RWPE1 (cell line): ENCODE measurements at regions not wholly inside any gene's neighbourhood (a gene's known extent, or its start where the extent isn't known, plus 50 kb on each side); places are given as distances from the start of the nearest gene placed in this dataset.
"Not testable (repeated sequence)": the region's sequence is repeated elsewhere in the genome, so short reads cannot be mapped to it uniquely, and the experiment has no call there.

Source experiments
- CTCF ChIA-PET: fragments of 350-600 bp; sonication (Branson Sonifier 250); formaldehyde crosslinking; extraction: SDS; loops from one replicate; lab custom pipeline; 2021; lab: Yijun Ruan, JAX
- POLR2A ChIA-PET: fragments of 400-600 bp; formaldehyde crosslinking; extraction: SDS; loops from one replicate; lab custom pipeline; 2020; ENCODE audit warnings: antibody characterized with exemption; ENCODE audit not compliant: low non-redundant PET; lab: Yijun Ruan, JAX
- DNase-seq: peaks from one replicate; pipeline ENCODE4 v3.0.0; 2012; ENCODE audit warnings: low spot score
- H3K27ac ChIP-seq: fragments of 450-650 bp; 2 replicates; pipeline ENCODE4 v1.5.1; 2017
- CTCF ChIP-seq: fragments of 450-650 bp; conservative IDR thresholded peaks from 2 replicates; pipeline ENCODE4 v1.5.1; 2017; ENCODE audit warnings: low read depth, mild to moderate bottlenecking

DNA sequence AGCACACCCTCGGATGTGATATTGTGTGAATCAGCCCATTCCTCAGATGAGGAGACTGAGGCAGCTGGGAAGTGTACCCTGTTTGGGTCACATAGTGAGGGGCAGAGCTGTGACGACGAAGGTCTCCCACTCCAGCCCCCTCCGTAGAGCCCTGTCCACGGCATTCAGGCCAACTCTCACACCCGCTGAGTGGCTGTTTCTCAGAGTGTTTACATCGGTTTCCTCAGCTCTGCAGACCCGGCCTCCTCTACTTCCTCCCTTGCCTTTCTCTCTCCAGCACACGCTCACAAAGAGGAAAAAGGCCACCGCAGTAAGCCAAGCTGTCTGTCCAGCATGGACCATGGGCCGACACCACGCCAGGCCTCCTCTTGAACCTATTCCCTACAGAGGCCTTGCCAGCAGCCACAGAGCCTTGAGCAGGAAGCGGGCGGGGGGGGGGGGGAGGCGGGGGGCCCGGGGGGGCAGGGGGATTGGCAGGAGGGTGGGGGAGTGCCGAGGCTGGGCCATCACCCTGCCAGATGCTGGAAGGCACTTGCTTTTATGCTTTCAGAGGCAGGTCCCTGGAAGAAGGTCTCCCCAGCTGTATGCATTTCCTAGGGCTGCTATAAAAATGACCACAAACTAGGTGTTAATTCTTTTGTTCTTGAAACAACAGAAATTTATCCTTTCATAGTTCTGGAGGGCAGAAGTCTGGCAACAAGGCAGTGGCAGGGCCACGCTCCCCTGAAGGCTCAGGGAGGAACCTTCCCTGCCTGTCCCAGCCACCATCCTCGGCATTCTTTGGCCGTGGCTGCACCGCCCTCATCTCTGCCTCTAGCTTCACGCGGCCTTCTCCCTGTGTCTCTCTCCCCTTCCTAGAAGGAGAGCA lies 178.4 kb downstream of the PSMG1 start:
- no peak for TF ChIP-seq CTCF
- no peak for DNase-seq
- peak overlapping the region; percentile 74 for H3K27ac ChIP-seq
- POLR2A ChIA-PET = no interaction called here
- CTCF ChIA-PET = interaction anchor here (0.6 kb wide), 1 partner anchor 800 kb away, joined by 3 read pairs; no protein-coding TSS in a partner anchor

DNA sequence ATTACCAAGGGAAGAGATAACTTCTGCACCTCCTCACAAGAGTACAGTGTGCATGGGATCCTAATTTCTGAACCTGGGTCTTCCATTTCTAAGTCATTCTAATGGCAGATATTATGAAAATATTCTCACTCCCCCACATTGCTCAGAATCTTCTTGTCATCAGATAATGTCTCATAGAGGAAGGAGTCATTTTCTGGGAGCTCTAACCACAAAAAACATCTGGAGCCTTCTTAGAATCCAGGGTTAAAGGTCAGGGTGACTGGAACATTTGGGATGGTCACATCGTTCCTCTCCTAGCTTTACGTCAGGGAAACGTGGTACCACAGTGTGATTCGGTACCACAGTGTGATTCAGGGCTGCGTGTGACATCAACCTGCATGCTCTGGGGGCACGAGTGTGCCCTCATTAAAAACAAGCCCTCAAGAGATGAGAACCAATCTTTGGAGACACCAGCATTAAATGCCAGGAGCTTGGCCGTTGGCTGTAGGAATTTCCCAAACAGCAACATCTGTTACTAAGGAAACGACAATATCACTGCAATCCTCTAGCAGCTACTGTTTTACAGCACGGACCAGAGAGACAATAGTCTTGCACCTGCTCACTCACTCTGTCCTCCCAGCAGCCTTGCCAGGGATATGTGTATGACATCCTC lies 179.1 kb downstream of the PSMG1 start:
- ChIA-PET CTCF (no interaction called here), POLR2A (no interaction called here)
- no peak for DNase-seq
- TF ChIP-seq CTCF = no peak
- peak overlapping the region; percentile 74 for H3K27ac ChIP-seq

DNA sequence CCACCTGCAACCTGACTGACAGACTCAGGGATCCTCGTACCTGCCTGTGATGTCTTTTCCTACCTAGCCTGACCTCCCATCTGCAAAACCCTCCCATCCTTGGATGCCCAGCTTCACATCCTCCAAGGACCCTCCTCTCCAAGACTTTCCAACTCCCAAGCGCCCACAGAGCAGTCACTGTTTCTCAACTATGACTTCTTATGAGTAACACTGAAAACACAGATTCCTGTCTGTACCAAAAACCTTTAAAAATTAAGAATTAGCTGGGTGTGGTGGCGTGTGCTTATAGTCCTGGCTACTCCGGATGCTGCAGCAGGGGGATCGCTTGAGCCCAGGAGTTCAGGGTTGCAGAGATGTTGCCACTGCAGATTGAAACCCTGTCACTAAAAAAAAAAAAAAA lies 181.9 kb downstream of the PSMG1 start:
- no peak for DNase-seq
- H3K27ac ChIP-seq = peak overlapping the region; percentile 28
- TF ChIP-seq CTCF = no peak
- ChIA-PET POLR2A (no interaction called here), CTCF (no interaction called here)

DNA sequence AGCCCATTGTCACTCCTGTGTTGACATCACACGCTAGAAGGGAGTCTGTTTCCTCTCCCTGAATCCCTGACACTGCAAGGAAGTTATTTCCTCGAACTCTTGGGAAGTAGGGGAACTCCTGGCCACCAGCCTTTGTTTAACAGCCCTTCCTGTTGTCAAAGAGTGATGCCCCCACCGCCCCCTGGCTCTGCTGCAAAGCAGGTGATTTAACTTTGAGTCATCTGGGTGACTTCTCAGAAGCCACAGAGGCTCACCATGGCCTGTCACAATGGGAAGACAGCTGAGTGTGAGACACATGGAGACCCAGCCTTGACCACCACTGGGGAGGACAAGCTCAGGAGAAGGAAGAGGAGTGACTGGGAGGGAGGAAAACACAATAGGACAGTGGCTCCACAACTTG lies 182.8 kb downstream of the PSMG1 start:
- ChIA-PET CTCF (no interaction called here), POLR2A (no interaction called here)
- peak overlapping the region; percentile 28 for H3K27ac ChIP-seq
- DNase-seq = no peak
- TF ChIP-seq CTCF = no peak

GRCh38 chr21:38999161-38999560 lies 184.1 kb downstream of the PSMG1 start:
- POLR2A ChIA-PET = no interaction called here
- no peak for DNase-seq
- no peak for TF ChIP-seq CTCF
- H3K27ac ChIP-seq = no peak overlapping the region
- CTCF ChIA-PET = no interaction called here

- DNase-seq, POLR2A ChIA-PET, H3K27ac ChIP-seq, CTCF ChIA-PET: not testable (repeated sequence)
Observed at GRCh38 chr21:38998281-38998680, 185.0 kb downstream of the PSMG1 start.

DNA sequence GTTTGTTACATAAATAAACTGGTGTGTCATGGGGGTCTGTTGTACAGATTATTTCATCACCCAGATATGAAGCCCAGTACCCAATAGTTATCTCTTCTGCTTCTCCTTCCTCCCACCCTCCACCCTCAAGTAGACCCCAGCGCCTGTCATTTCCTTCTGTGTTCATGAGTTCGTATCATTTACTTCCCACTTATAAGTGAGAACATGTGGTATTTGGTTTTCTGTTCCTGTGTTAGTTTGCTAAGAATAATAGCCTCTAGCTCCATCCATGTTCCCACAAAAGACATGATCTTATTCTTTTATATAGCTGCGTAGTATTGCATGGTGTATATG lies 185.4 kb downstream of the PSMG1 start:
- DNase-seq, POLR2A ChIA-PET, H3K27ac ChIP-seq, CTCF ChIA-PET: not testable (repeated sequence)
